Glutamatergic neuron (in vitro differentiated cells): ENCODE measurements at regions not wholly inside any gene's neighbourhood (a gene's known extent, or its start where the extent isn't known, plus 50 kb on each side); places are given as distances from the start of the nearest gene placed in this dataset.

Source experiments
- DNase-seq: peaks from one replicate; pipeline ENCODE4 v3.0.0; 2022
- H3K27ac Mint-ChIP-seq: one replicate; pipeline ENCODE4 v1.8.0; 2020; ENCODE audit warnings: mild to moderate bottlenecking, mixed read lengths, inconsistent platforms; ENCODE audit not compliant: unreplicated experiment
- H3K27me3 Mint-ChIP-seq: one replicate; pipeline ENCODE4 v1.8.0; 2020; ENCODE audit warnings: mild to moderate bottlenecking, moderate library complexity, mixed read lengths, inconsistent platforms; ENCODE audit not compliant: unreplicated experiment
- H3K36me3 Mint-ChIP-seq: one replicate; pipeline ENCODE4 v1.8.0; 2020; ENCODE audit warnings: mild to moderate bottlenecking, mixed read lengths, inconsistent platforms; ENCODE audit not compliant: unreplicated experiment
- H3K4me1 Mint-ChIP-seq: one replicate; pipeline ENCODE4 v1.8.0; 2020; ENCODE audit warnings: mild to moderate bottlenecking, low read depth, mixed read lengths, inconsistent platforms; ENCODE audit not compliant: unreplicated experiment
- H3K4me3 Mint-ChIP-seq: one replicate; pipeline ENCODE4 v1.8.0; 2020; ENCODE audit warnings: mild to moderate bottlenecking, mixed read lengths, inconsistent platforms; ENCODE audit not compliant: unreplicated experiment
- H3K9me3 Mint-ChIP-seq: one replicate; pipeline ENCODE4 v1.8.0; 2020; ENCODE audit warnings: mild to moderate bottlenecking, moderate library complexity, mixed read lengths, inconsistent platforms; ENCODE audit not compliant: unreplicated experiment
- CTCF ChIP-seq: fragments of 200-600 bp; sonication (generic); IDR thresholded peaks from one replicate; pipeline ENCODE4 v1.5.0; 2021; ENCODE audit not compliant: partially characterized antibody, unreplicated experiment

DNA sequence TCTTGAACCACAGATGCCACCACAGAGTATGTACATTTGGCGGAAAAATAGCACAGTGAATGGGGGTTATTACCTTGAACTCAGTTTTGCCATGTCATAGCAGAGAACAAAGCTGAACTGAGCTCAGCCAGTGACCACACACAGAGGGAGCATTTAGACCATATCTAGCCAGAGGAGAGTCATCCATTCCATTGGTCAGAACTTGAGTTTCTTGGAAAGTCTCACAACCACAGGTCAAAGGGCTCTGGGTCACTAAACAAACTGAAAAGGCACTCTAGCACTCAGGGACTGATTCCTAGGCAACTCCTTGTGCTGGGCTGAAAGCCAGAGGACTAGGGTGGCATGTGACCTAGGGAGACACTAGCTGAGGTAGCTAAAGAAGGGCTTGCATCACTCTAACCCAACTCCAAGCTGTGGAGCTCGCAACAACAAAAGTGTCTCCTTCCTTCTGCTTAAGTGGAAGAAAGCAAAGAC, 239.7 kb upstream of the SEMA3D start:
- Mint-ChIP-seq H3K27ac (no peak overlapping the region), H3K27me3 (no peaks in the 10 kb centered on the region)

DNA sequence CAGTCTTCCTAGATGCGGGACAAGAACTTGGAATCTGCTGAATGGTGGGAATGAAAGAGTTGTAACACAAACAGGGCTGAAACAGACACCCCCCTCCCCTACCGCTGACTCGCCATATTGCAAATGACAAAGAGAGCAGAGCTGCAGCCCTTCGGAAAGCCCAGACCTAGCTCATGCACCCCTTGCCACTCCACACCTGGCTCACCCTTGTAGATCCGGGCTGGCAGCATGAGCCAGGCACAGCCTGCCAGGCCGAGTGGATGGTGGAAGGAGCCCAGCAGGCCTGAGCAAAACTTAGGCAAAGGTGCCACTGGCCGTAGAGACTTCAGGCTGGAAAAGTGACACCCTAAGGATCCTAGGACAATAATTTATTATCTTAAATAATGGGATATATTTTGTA, 237.4 kb upstream of the SEMA3D start:
- TF ChIP-seq CTCF = no peak
- no peaks in the 10 kb centered on the region for H3K27me3 Mint-ChIP-seq
- no peaks in the 10 kb centered on the region for H3K4me1 Mint-ChIP-seq
- DNase-seq = no peak
- no peaks in the 10 kb centered on the region for H3K9me3 Mint-ChIP-seq
- H3K4me3 Mint-ChIP-seq = no peak overlapping the region
- H3K36me3 Mint-ChIP-seq = no peaks in the 10 kb centered on the region
- no peak overlapping the region for H3K27ac Mint-ChIP-seq

More for the DNA sequence above, 239.7 kb upstream of the SEMA3D start:
- Mint-ChIP-seq H3K36me3 (no peaks in the 10 kb centered on the region), H3K4me3 (no peak overlapping the region), H3K4me1 (no peaks in the 10 kb centered on the region), H3K9me3 (no peaks in the 10 kb centered on the region)
- no peak for DNase-seq
- no peak for TF ChIP-seq CTCF

GRCh38 chr7:85423209-85423895, 236.5 kb upstream of the SEMA3D start:
- DNase-seq = no peak
- H3K27me3 Mint-ChIP-seq = no peaks in the 10 kb centered on the region
- no peaks in the 10 kb centered on the region for H3K36me3 Mint-ChIP-seq
- no peaks in the 10 kb centered on the region for H3K9me3 Mint-ChIP-seq
- H3K4me1 Mint-ChIP-seq = no peaks in the 10 kb centered on the region
- H3K4me3 Mint-ChIP-seq = no peak overlapping the region
- H3K27ac Mint-ChIP-seq = no peak overlapping the region
- TF ChIP-seq CTCF = no peak

GRCh38 chr7:85415743-85416142, 228.9 kb upstream of the SEMA3D start:
- Mint-ChIP-seq H3K27ac (no peak overlapping the region), H3K9me3 (no peaks in the 10 kb centered on the region), H3K36me3 (no peaks in the 10 kb centered on the region), H3K4me3 (no peak overlapping the region), H3K27me3 (peaks cover 1% of the 10 kb centered on the region), H3K4me1 (no peaks in the 10 kb centered on the region)
- DNase-seq = no peak
- no peak for TF ChIP-seq CTCF

GRCh38 chr7:85413718-85414117, 226.9 kb upstream of the SEMA3D start:
- H3K9me3 Mint-ChIP-seq = no peaks in the 10 kb centered on the region
- H3K27ac Mint-ChIP-seq = no peak overlapping the region
- no peak for TF ChIP-seq CTCF
- no peak overlapping the region for H3K4me3 Mint-ChIP-seq
- no peak for DNase-seq
- no peaks in the 10 kb centered on the region for H3K4me1 Mint-ChIP-seq
- H3K36me3 Mint-ChIP-seq = no peaks in the 10 kb centered on the region
- H3K27me3 Mint-ChIP-seq = peaks cover 2% of the 10 kb centered on the region
